ENCODE measurements at regions not wholly inside any gene's neighbourhood (a gene's known extent, or its start where the extent isn't known, plus 50 kb on each side); places are given as distances from the start of the nearest gene placed in this dataset.

GRCh38 chr13:86201477-86201876 is 402.3 kb upstream of the SLITRK6 start:
- Histone ChIP-seq H3K9me3 (ENCODE audit: insufficient read depth, low read depth, low read length) (no peaks in the 10 kb centered on the region), H3K4me1 (ENCODE audit: insufficient read depth, low read length) (no peaks in the 10 kb centered on the region), H3K4me3 (ENCODE audit: low read length) (no peak overlapping the region), H3K36me3 (ENCODE audit: insufficient read depth, low read depth, low read length) (no peaks in the 10 kb centered on the region), H3K27me3 (ENCODE audit: insufficient read depth, low read length) (no peaks in the 10 kb centered on the region), H3K27ac (ENCODE audit: low read length) (no peak overlapping the region), H3K9ac (ENCODE audit: low read depth, low read length) (no peak overlapping the region)

- no peak overlapping the region for H3K4me3 ChIP-seq (ENCODE audit: low read length)
- no peaks in the 10 kb centered on the region for H3K4me1 ChIP-seq (ENCODE audit: insufficient read depth, low read length)
- no peaks in the 10 kb centered on the region for H3K9me3 ChIP-seq (ENCODE audit: insufficient read depth, low read depth, low read length)
- no peak overlapping the region for H3K9ac ChIP-seq (ENCODE audit: low read depth, low read length)
- no peaks in the 10 kb centered on the region for H3K36me3 ChIP-seq (ENCODE audit: insufficient read depth, low read depth, low read length)
- no peaks in the 10 kb centered on the region for H3K27me3 ChIP-seq (ENCODE audit: insufficient read depth, low read length)
- H3K27ac ChIP-seq (ENCODE audit: low read length) = no peak overlapping the region
Measured at GRCh38 chr13:86193281-86193680, 394.1 kb upstream of the SLITRK6 start.

GRCh38 chr13:86188170-86188569 is 389.0 kb upstream of the SLITRK6 start:
- H3K4me1 ChIP-seq (ENCODE audit: insufficient read depth, low read length) = no peaks in the 10 kb centered on the region
- no peak overlapping the region for H3K9ac ChIP-seq (ENCODE audit: low read depth, low read length)
- H3K9me3 ChIP-seq (ENCODE audit: insufficient read depth, low read depth, low read length) = no peaks in the 10 kb centered on the region
- no peak overlapping the region for H3K4me3 ChIP-seq (ENCODE audit: low read length)
- H3K27ac ChIP-seq (ENCODE audit: low read length) = no peak overlapping the region
- H3K36me3 ChIP-seq (ENCODE audit: insufficient read depth, low read depth, low read length) = no peaks in the 10 kb centered on the region
- H3K27me3 ChIP-seq (ENCODE audit: insufficient read depth, low read length) = no peaks in the 10 kb centered on the region

GRCh38 chr13:86185636-86186035 is 386.4 kb upstream of the SLITRK6 start:
- no peak overlapping the region for H3K4me3 ChIP-seq (ENCODE audit: low read length)
- no peaks in the 10 kb centered on the region for H3K36me3 ChIP-seq (ENCODE audit: insufficient read depth, low read depth, low read length)
- no peaks in the 10 kb centered on the region for H3K9me3 ChIP-seq (ENCODE audit: insufficient read depth, low read depth, low read length)
- no peak overlapping the region for H3K9ac ChIP-seq (ENCODE audit: low read depth, low read length)
- no peaks in the 10 kb centered on the region for H3K27me3 ChIP-seq (ENCODE audit: insufficient read depth, low read length)
- no peak overlapping the region for H3K27ac ChIP-seq (ENCODE audit: low read length)
- H3K4me1 ChIP-seq (ENCODE audit: insufficient read depth, low read length) = no peaks in the 10 kb centered on the region

GRCh38 chr13:86185107-86185506 is 385.9 kb upstream of the SLITRK6 start:
- H3K4me3 ChIP-seq (ENCODE audit: low read length) = no peak overlapping the region
- H3K27ac ChIP-seq (ENCODE audit: low read length) = no peak overlapping the region
- H3K4me1 ChIP-seq (ENCODE audit: insufficient read depth, low read length) = no peaks in the 10 kb centered on the region
- no peak overlapping the region for H3K9ac ChIP-seq (ENCODE audit: low read depth, low read length)
- no peaks in the 10 kb centered on the region for H3K9me3 ChIP-seq (ENCODE audit: insufficient read depth, low read depth, low read length)
- H3K27me3 ChIP-seq (ENCODE audit: insufficient read depth, low read length) = no peaks in the 10 kb centered on the region
- H3K36me3 ChIP-seq (ENCODE audit: insufficient read depth, low read depth, low read length) = no peaks in the 10 kb centered on the region

- no peak overlapping the region for H3K4me3 ChIP-seq (ENCODE audit: low read length)
- H3K27me3 ChIP-seq (ENCODE audit: insufficient read depth, low read length) = no peaks in the 10 kb centered on the region
- H3K9ac ChIP-seq (ENCODE audit: low read depth, low read length) = no peak overlapping the region
- no peaks in the 10 kb centered on the region for H3K36me3 ChIP-seq (ENCODE audit: insufficient read depth, low read depth, low read length)
- H3K27ac ChIP-seq (ENCODE audit: low read length) = no peak overlapping the region
- no peaks in the 10 kb centered on the region for H3K4me1 ChIP-seq (ENCODE audit: insufficient read depth, low read length)
- H3K9me3 ChIP-seq (ENCODE audit: insufficient read depth, low read depth, low read length) = no peaks in the 10 kb centered on the region
Measured at GRCh38 chr13:86174622-86175021, 375.4 kb upstream of the SLITRK6 start.

GRCh38 chr13:86172961-86173360 is 373.7 kb upstream of the SLITRK6 start:
- H3K36me3 ChIP-seq (ENCODE audit: insufficient read depth, low read depth, low read length) = no peaks in the 10 kb centered on the region
- no peak overlapping the region for H3K9ac ChIP-seq (ENCODE audit: low read depth, low read length)
- H3K4me1 ChIP-seq (ENCODE audit: insufficient read depth, low read length) = no peaks in the 10 kb centered on the region
- H3K4me3 ChIP-seq (ENCODE audit: low read length) = no peak overlapping the region
- H3K9me3 ChIP-seq (ENCODE audit: insufficient read depth, low read depth, low read length) = no peaks in the 10 kb centered on the region
- H3K27ac ChIP-seq (ENCODE audit: low read length) = no peak overlapping the region
- H3K27me3 ChIP-seq (ENCODE audit: insufficient read depth, low read length) = no peaks in the 10 kb centered on the region

DNA sequence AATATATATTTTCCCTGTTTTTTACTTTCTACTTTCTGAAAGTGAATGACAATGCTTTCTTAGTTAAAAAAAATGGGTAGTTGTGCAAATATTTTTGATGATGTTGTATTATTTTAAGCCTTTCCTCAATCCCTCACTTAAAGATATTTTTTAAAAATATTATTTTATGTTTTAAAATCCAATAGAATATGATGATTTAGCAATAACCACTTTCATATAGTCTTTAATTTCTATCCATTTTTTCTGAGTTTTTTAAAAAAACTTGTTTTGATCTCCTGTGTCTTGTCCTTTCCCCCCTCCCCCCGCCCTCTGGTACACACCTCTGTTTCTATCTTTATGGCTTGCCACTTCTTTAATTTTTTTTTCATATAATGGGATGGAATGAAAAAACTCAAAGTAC is 362.0 kb upstream of the SLITRK6 start:
- no peaks in the 10 kb centered on the region for H3K36me3 ChIP-seq (ENCODE audit: insufficient read depth, low read depth, low read length)
- no peak overlapping the region for H3K27ac ChIP-seq (ENCODE audit: low read length)
- H3K4me3 ChIP-seq (ENCODE audit: low read length) = no peak overlapping the region
- no peaks in the 10 kb centered on the region for H3K4me1 ChIP-seq (ENCODE audit: insufficient read depth, low read length)
- no peak overlapping the region for H3K9ac ChIP-seq (ENCODE audit: low read depth, low read length)
- no peaks in the 10 kb centered on the region for H3K27me3 ChIP-seq (ENCODE audit: insufficient read depth, low read length)
- peaks cover 6% of the 10 kb centered on the region for H3K9me3 ChIP-seq (ENCODE audit: insufficient read depth, low read depth, low read length)

DNA sequence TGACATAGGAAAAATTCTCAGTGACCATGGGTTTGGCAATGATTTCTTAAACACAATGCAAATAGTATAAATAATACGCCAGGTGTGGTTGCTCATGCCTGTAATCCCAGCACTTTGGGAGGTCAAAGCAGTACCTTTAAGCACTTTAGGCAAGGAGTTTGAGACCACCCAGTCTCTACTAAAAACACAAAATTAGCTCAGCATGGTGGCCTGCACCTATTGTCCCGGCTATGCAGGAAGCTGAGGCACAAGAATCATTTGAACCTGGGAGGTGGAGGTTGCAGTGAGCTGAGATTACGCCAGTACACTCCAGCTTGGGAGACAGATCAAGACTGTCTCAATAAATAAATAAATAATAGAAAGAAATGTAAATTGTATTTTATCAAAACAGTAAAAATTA is 356.5 kb upstream of the SLITRK6 start:
- no peak overlapping the region for H3K27ac ChIP-seq (ENCODE audit: low read length)
- H3K27me3 ChIP-seq (ENCODE audit: insufficient read depth, low read length) = no peaks in the 10 kb centered on the region
- H3K9me3 ChIP-seq (ENCODE audit: insufficient read depth, low read depth, low read length) = no peaks in the 10 kb centered on the region
- no peak overlapping the region for H3K9ac ChIP-seq (ENCODE audit: low read depth, low read length)
- H3K36me3 ChIP-seq (ENCODE audit: insufficient read depth, low read depth, low read length) = no peaks in the 10 kb centered on the region
- H3K4me1 ChIP-seq (ENCODE audit: insufficient read depth, low read length) = no peaks in the 10 kb centered on the region
- no peak overlapping the region for H3K4me3 ChIP-seq (ENCODE audit: low read length)

- Histone ChIP-seq H3K9ac (ENCODE audit: low read depth, low read length) (no peak overlapping the region), H3K27ac (ENCODE audit: low read length) (no peak overlapping the region), H3K36me3 (ENCODE audit: insufficient read depth, low read depth, low read length) (no peaks in the 10 kb centered on the region), H3K27me3 (ENCODE audit: insufficient read depth, low read length) (no peaks in the 10 kb centered on the region), H3K4me3 (ENCODE audit: low read length) (no peak overlapping the region), H3K9me3 (ENCODE audit: insufficient read depth, low read depth, low read length) (no peaks in the 10 kb centered on the region), H3K4me1 (ENCODE audit: insufficient read depth, low read length) (no peaks in the 10 kb centered on the region)
Measured at GRCh38 chr13:86142080-86142479, 342.9 kb upstream of the SLITRK6 start.

GRCh38 chr13:86135856-86136255 is 336.6 kb upstream of the SLITRK6 start:
- H3K36me3 ChIP-seq (ENCODE audit: insufficient read depth, low read depth, low read length) = no peaks in the 10 kb centered on the region
- no peaks in the 10 kb centered on the region for H3K9me3 ChIP-seq (ENCODE audit: insufficient read depth, low read depth, low read length)
- H3K27ac ChIP-seq (ENCODE audit: low read length) = no peak overlapping the region
- no peaks in the 10 kb centered on the region for H3K27me3 ChIP-seq (ENCODE audit: insufficient read depth, low read length)
- H3K9ac ChIP-seq (ENCODE audit: low read depth, low read length) = no peak overlapping the region
- no peak overlapping the region for H3K4me3 ChIP-seq (ENCODE audit: low read length)
- no peaks in the 10 kb centered on the region for H3K4me1 ChIP-seq (ENCODE audit: insufficient read depth, low read length)

- Histone ChIP-seq H3K36me3 (ENCODE audit: insufficient read depth, low read depth, low read length) (no peaks in the 10 kb centered on the region), H3K9me3 (ENCODE audit: insufficient read depth, low read depth, low read length) (no peaks in the 10 kb centered on the region), H3K27me3 (ENCODE audit: insufficient read depth, low read length) (no peaks in the 10 kb centered on the region), H3K4me1 (ENCODE audit: insufficient read depth, low read length) (no peaks in the 10 kb centered on the region), H3K9ac (ENCODE audit: low read depth, low read length) (no peak overlapping the region), H3K27ac (ENCODE audit: low read length) (no peak overlapping the region), H3K4me3 (ENCODE audit: low read length) (no peak overlapping the region)
Measured at GRCh38 chr13:86121881-86122280, 322.7 kb upstream of the SLITRK6 start.

DNA sequence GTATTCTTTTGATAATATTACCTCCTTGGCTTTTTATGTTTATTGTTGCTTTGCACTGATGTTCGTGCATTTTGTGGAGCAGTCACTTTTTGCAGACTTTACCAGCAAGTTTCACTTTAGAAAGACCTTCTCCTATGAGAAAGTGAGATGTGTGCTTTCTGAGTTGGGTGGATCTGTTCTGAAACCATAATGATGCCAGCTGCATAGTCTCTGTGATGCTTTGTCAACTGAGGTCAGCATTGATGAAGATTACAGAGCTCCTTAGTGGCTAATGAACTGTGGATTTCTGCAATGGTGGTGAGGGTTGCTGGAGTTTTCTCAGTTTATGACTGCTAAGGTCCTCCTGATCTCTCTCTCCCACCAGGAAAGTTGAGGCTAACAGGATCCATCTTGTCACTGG is 309.9 kb upstream of the SLITRK6 start:
- H3K4me3 ChIP-seq (ENCODE audit: low read length) = no peak overlapping the region
- H3K4me1 ChIP-seq (ENCODE audit: insufficient read depth, low read length) = no peaks in the 10 kb centered on the region
- no peaks in the 10 kb centered on the region for H3K27me3 ChIP-seq (ENCODE audit: insufficient read depth, low read length)
- H3K36me3 ChIP-seq (ENCODE audit: insufficient read depth, low read depth, low read length) = no peaks in the 10 kb centered on the region
- 0 out of 2 replicates have a peak, but pooled peaks cover 3% of the 10 kb centered on the region for H3K9me3 ChIP-seq (ENCODE audit: insufficient read depth, low read depth, low read length)
- no peak overlapping the region for H3K27ac ChIP-seq (ENCODE audit: low read length)
- no peak overlapping the region for H3K9ac ChIP-seq (ENCODE audit: low read depth, low read length)
